DOHH2 (cell line): ENCODE measurements at regions not wholly inside any gene's neighbourhood (a gene's known extent, or its start where the extent isn't known, plus 50 kb on each side); places are given as distances from the start of the nearest gene placed in this dataset.

Experiments used
- H3F3A ChIP-seq: fragments of 200-600 bp; sonication (generic), shearing (Covaris generic); 2 replicates; pipeline ENCODE4 v1.6.0; 2016; ENCODE audit warnings: antibody characterized with exemption, mild to moderate bottlenecking; ENCODE audit not compliant: control insufficient read depth, insufficient read depth
- H3K27ac ChIP-seq: fragments of 200-600 bp; sonication (generic); 2 replicates; pipeline ENCODE4 v1.5.1; 2014; ENCODE audit warnings: low read depth, mild to moderate bottlenecking, low read length, moderate library complexity
- H3K27me3 ChIP-seq: fragments of 200-600 bp; sonication (generic); 2 replicates; pipeline ENCODE4 v1.6.1; 2014; ENCODE audit warnings: mild to moderate bottlenecking, low read length, mixed read lengths; ENCODE audit not compliant: control insufficient read depth
- H3K36me3 ChIP-seq: fragments of 200-600 bp; sonication (generic); 2 replicates; pipeline ENCODE4 v1.6.1; 2014; ENCODE audit warnings: mild to moderate bottlenecking, low read length, moderate library complexity, mixed read lengths; ENCODE audit not compliant: control insufficient read depth
- H3K4me1 ChIP-seq: fragments of 200-600 bp; sonication (generic); 2 replicates; pipeline ENCODE4 v1.6.1; 2014; ENCODE audit warnings: mild to moderate bottlenecking, low read length, mixed read lengths; ENCODE audit not compliant: control insufficient read depth
- H3K4me2 ChIP-seq: fragments of 200-600 bp; sonication (generic); 2 replicates; pipeline ENCODE4 v1.6.0; 2014; ENCODE audit warnings: mild to moderate bottlenecking, low read length, moderate library complexity
- H3K4me3 ChIP-seq: fragments of 200-600 bp; sonication (generic); 2 replicates; pipeline ENCODE4 v1.5.1; 2014; ENCODE audit warnings: mild to moderate bottlenecking, low read length, mixed read lengths
- H3K79me2 ChIP-seq: fragments of 200-600 bp; sonication (generic); 2 replicates; pipeline ENCODE4 v1.6.1; 2014; ENCODE audit warnings: mild to moderate bottlenecking, low read length, mixed read lengths; ENCODE audit not compliant: control insufficient read depth
- H3K9me2 ChIP-seq: fragments of 200-600 bp; sonication (generic); replicated peaks from 2 replicates; pipeline ENCODE4 v1.6.1; 2014; ENCODE audit warnings: mild to moderate bottlenecking, low read length, mixed read lengths; ENCODE audit not compliant: control insufficient read depth
- H3K9me3 ChIP-seq: fragments of 200-600 bp; sonication (generic); 2 replicates; pipeline ENCODE4 v1.6.1; 2014; ENCODE audit warnings: antibody characterized with exemption, low read length, mixed read lengths; ENCODE audit not compliant: control insufficient read depth, insufficient read depth
- H4K20me1 ChIP-seq: fragments of 200-600 bp; sonication (generic); 2 replicates; pipeline ENCODE4 v1.6.0; 2014; ENCODE audit warnings: low read depth, mild to moderate bottlenecking, antibody characterized with exemption, low read length, moderate library complexity; ENCODE audit not compliant: control insufficient read depth, insufficient read depth
- EZH2phosphoT487 ChIP-seq: fragments of 200-600 bp; sonication (generic); IDR thresholded peaks from 2 replicates; pipeline ENCODE4 v1.6.1; 2017; ENCODE audit warnings: borderline replicate concordance, mild to moderate bottlenecking, antibody characterized with exemption, low read length, moderate library complexity, mixed read lengths
- TF ChIP-seq, protein P1 (sequence below): fragments of 200-600 bp; sonication (generic); IDR thresholded peaks from one replicate; pipeline ENCODE4 v1.5.1; 2014; ENCODE audit warnings: antibody characterized with exemption, mild to moderate bottlenecking, low read depth, low read length; ENCODE audit not compliant: poor library complexity, severe bottlenecking

DNA sequence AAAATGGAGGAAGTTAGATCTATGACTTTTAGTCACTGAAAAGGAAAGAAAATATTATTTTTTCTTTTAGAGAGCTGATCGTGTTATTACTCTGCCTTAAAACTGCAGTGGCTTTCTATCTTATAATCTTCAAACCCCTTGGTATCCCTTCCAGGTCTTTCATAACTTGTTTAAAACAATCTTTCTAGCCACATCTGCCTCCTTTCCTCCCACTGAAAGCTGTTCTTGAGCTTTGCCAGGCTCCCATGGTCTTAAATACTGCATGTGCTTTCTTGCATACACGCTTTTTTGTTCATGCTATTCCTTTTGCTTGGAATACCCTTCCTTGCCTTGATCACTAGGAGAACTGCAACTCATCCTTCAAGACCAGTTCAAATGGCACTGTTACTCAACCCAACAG is 65.9 kb upstream of the GADD45A start:
- no peaks in the 10 kb centered on the region for H3K4me1 ChIP-seq
- TF ChIP-seq EZH2phosphoT487 = no peak
- TF ChIP-seq, protein P1, sequence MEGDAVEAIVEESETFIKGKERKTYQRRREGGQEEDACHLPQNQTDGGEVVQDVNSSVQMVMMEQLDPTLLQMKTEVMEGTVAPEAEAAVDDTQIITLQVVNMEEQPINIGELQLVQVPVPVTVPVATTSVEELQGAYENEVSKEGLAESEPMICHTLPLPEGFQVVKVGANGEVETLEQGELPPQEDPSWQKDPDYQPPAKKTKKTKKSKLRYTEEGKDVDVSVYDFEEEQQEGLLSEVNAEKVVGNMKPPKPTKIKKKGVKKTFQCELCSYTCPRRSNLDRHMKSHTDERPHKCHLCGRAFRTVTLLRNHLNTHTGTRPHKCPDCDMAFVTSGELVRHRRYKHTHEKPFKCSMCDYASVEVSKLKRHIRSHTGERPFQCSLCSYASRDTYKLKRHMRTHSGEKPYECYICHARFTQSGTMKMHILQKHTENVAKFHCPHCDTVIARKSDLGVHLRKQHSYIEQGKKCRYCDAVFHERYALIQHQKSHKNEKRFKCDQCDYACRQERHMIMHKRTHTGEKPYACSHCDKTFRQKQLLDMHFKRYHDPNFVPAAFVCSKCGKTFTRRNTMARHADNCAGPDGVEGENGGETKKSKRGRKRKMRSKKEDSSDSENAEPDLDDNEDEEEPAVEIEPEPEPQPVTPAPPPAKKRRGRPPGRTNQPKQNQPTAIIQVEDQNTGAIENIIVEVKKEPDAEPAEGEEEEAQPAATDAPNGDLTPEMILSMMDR = no peak
- H3K79me2 ChIP-seq = no peaks in the 10 kb centered on the region
- H3K9me3 ChIP-seq = no peaks in the 10 kb centered on the region
- H3K36me3 ChIP-seq = no peaks in the 10 kb centered on the region
- no peak overlapping the region for H3K4me3 ChIP-seq
- no peaks in the 10 kb centered on the region for H3K27me3 ChIP-seq
- no peaks in the 10 kb centered on the region for H4K20me1 ChIP-seq
- H3F3A ChIP-seq = no peaks in the 10 kb centered on the region
- no peak overlapping the region for H3K27ac ChIP-seq
- H3K9me2 ChIP-seq = no peaks in the 10 kb centered on the region
- no peak overlapping the region for H3K4me2 ChIP-seq

DNA sequence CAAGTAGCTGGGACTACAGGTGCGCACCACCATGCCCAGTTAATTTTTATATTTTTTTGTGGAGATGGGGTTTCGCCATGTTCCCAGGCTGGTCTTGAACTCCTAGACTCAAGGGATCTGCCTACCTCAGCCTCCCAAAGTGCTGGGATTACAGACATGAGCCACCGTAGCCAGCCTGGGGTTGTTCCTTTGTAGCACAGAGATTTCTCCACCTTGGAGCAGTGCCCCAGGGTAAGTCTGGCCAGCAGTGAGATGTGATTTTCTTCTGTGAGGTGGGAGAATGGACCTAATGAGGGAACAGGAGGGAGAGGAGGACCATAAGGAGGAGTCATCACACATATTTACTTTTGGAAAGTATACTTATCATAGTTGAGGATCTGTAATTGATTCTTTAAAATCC is 61.1 kb upstream of the GADD45A start:
- no peaks in the 10 kb centered on the region for H3K79me2 ChIP-seq
- no peaks in the 10 kb centered on the region for H3K4me1 ChIP-seq
- TF ChIP-seq EZH2phosphoT487 = no peak
- TF ChIP-seq, protein P1 = no peak
- H3F3A ChIP-seq = no peaks in the 10 kb centered on the region
- H3K9me2 ChIP-seq = no peaks in the 10 kb centered on the region
- no peak overlapping the region for H3K27ac ChIP-seq
- no peaks in the 10 kb centered on the region for H3K36me3 ChIP-seq
- H3K9me3 ChIP-seq = no peaks in the 10 kb centered on the region
- H3K27me3 ChIP-seq = peaks cover 4% of the 10 kb centered on the region; the same call in 1 of the 2 replicates
- no peak overlapping the region for H3K4me2 ChIP-seq
- H3K4me3 ChIP-seq = no peak overlapping the region
- H4K20me1 ChIP-seq = no peaks in the 10 kb centered on the region

DNA sequence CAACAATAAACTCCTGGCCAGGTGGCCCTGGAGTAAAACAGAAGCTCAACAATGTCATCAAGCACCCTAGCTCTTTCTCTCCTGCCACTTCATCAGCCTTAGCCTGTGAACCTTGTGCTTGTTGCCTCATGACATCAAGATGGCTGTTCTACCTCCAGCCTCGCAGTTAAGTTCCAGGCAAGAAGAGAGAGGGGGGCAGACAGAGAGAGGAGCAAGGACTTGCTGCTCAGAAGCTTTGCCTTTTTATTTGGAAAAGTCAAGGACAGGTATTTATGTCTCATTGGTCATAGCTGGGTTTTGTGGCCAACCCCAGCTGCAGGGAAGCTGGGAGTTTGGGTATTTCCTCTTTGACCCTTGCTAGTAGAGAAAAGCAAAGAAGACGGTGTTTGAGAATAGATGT is 60.3 kb upstream of the GADD45A start:
- TF ChIP-seq, protein P1 = no peak
- TF ChIP-seq EZH2phosphoT487 = no peak
- Histone ChIP-seq H3K4me2 (no peak overlapping the region), H3K36me3 (no peaks in the 10 kb centered on the region), H3F3A (no peaks in the 10 kb centered on the region), H3K9me2 (no peaks in the 10 kb centered on the region), H3K4me3 (no peak overlapping the region), H3K79me2 (no peaks in the 10 kb centered on the region), H3K27me3 (peaks cover 4% of the 10 kb centered on the region; the same call in 1 of the 2 replicates), H4K20me1 (no peaks in the 10 kb centered on the region), H3K27ac (no peak overlapping the region), H3K9me3 (no peaks in the 10 kb centered on the region), H3K4me1 (no peaks in the 10 kb centered on the region)
